Skeletal muscle satellite cell (primary cell): ENCODE measurements at regions not wholly inside any gene's neighbourhood (a gene's known extent, or its start where the extent isn't known, plus 50 kb on each side); places are given as distances from the start of the nearest gene placed in this dataset. TPM values are rescaled to one million over a fixed set of nuclear protein-coding genes. Genes with fewer than 3 reads are reported as not detected.

ENCODE experiments used
- small RNA-seq: library from RNA; depleted of rRNA; stranded (forward); fragments of <200 nt; gene quantifications from one replicate; pipeline ENCODE3, GENCODE V24; 2012

Small RNAs in the stretch of these regions (small RNA-seq; reads per million reads assigned to genes)
- not detected for gene AC018645.1
- not detected for gene MIR550A2
- gene RF00322: not detected
